ENCODE measurements at regions not wholly inside any gene's neighbourhood (a gene's known extent, or its start where the extent isn't known, plus 50 kb on each side); places are given as distances from the start of the nearest gene placed in this dataset.
"Not testable (repeated sequence)": the region's sequence is repeated elsewhere in the genome, so short reads cannot be mapped to it uniquely, and the experiment has no call there.

DNA sequence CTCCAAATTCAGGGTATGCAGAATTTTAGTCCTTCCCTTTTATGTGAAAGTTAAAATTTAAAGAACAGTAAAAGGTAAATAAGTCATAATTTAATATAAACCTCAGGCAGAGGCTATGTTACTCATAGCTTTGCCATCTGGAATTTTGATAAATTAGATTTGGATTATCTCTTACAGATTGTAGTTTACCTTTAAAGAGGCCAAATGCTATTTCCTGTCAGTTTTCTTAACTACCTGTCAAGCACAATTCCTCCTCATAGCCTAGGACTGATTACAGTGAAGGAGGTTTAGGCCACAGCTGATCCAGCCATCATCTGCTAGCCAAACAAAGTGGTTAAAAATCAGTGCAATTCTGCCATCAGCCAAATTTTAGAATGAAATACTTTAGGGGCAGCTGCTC, 128.1 kb downstream of the MFAP3L start:
- DNase-seq, result no peak
- no peak overlapping the region for H3K4me3 ChIP-seq (ENCODE audit: low read length)
- H3K27me3 ChIP-seq (ENCODE audit: control insufficient read depth, insufficient read depth, low read length), result no peaks in the 10 kb centered on the region
- H3K9me3 ChIP-seq (ENCODE audit: control insufficient read depth, low read depth, low read length), result no peaks in the 10 kb centered on the region
- H3K36me3 ChIP-seq (ENCODE audit: control insufficient read depth, insufficient read depth, low read length), result no peaks in the 10 kb centered on the region
- H3K4me1 ChIP-seq (ENCODE audit: control insufficient read depth, insufficient read depth, low read length), result no peaks in the 10 kb centered on the region
- H3K27ac ChIP-seq (ENCODE audit: low read length), result no peak overlapping the region

DNA sequence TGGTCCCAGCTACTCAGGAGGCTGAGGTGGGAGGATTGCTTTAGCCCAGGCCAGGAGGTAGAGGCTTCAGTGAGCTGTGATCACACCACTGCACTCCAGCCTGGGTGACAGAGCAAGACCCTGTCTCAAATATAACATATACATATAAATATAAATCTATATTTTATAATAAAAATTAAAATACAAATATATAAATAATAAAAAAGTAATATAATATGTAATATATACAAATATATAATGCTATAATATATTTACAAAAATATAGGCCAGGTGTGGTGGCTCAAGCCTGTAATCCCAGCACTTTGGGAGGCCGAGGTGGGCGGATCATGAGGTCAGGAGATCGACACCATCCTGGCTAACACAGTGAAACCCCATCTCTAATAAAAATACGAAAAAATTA, 131.4 kb downstream of the MFAP3L start:
- H3K36me3 ChIP-seq (ENCODE audit: control insufficient read depth, insufficient read depth, low read length); H3K9me3 ChIP-seq (ENCODE audit: control insufficient read depth, low read depth, low read length); H3K27ac ChIP-seq (ENCODE audit: low read length); H3K27me3 ChIP-seq (ENCODE audit: control insufficient read depth, insufficient read depth, low read length); H3K4me1 ChIP-seq (ENCODE audit: control insufficient read depth, insufficient read depth, low read length); DNase-seq; H3K4me3 ChIP-seq (ENCODE audit: low read length): not testable (repeated sequence)
- no CpG with 5 or more reads among the region's 4 CpGs for WGBS (ENCODE audit: insufficient coverage, low lambda C conversion rate)

- WGBS (ENCODE audit: insufficient coverage, low lambda C conversion rate), result no CpG with 5 or more reads among the region's 2 CpGs
- no peaks in the 10 kb centered on the region for H3K36me3 ChIP-seq (ENCODE audit: control insufficient read depth, insufficient read depth, low read length)
- H3K4me3 ChIP-seq (ENCODE audit: low read length), result no peak overlapping the region
- no peak overlapping the region for H3K27ac ChIP-seq (ENCODE audit: low read length)
- H3K4me1 ChIP-seq (ENCODE audit: control insufficient read depth, insufficient read depth, low read length), result no peaks in the 10 kb centered on the region
- DNase-seq, result no peak
- H3K27me3 ChIP-seq (ENCODE audit: control insufficient read depth, insufficient read depth, low read length), result no peaks in the 10 kb centered on the region
- no peaks in the 10 kb centered on the region for H3K9me3 ChIP-seq (ENCODE audit: control insufficient read depth, low read depth, low read length)
Observed at GRCh38 chr4:169885893-169886292, 128.1 kb upstream of the HPF1 start.

DNA sequence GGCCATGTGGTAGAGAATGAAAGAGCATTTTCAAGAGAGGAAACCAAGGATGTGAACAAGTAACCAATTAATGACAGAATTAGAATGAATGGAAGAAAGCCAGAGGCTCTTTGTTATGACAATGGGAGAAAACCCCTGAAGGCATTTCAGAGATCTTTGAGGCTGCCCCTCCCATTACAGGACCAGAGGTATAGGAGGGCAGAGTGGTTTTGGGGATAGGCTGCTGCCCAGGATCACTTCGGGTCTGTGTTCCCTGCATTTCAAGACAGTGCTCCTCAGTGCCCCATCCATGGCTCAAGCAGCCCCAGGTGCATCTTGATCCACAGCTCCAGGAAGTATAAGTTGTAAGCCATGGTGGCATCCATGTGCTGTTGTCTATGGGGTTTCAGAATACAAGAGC, 124.0 kb upstream of the HPF1 start:
- no CpG with 5 or more reads among the region's 1 CpG for WGBS (ENCODE audit: insufficient coverage, low lambda C conversion rate)
- H3K36me3 ChIP-seq (ENCODE audit: control insufficient read depth, insufficient read depth, low read length), result no peaks in the 10 kb centered on the region
- DNase-seq, result no peak
- no peaks in the 10 kb centered on the region for H3K27me3 ChIP-seq (ENCODE audit: control insufficient read depth, insufficient read depth, low read length)
- H3K9me3 ChIP-seq (ENCODE audit: control insufficient read depth, low read depth, low read length), result no peaks in the 10 kb centered on the region
- no peak overlapping the region for H3K4me3 ChIP-seq (ENCODE audit: low read length)
- H3K27ac ChIP-seq (ENCODE audit: low read length), result no peak overlapping the region
- H3K4me1 ChIP-seq (ENCODE audit: control insufficient read depth, insufficient read depth, low read length), result no peaks in the 10 kb centered on the region

- Histone ChIP-seq H3K36me3 (ENCODE audit: control insufficient read depth, insufficient read depth, low read length) (no peaks in the 10 kb centered on the region), H3K4me3 (ENCODE audit: low read length) (no peak overlapping the region), H3K4me1 (ENCODE audit: control insufficient read depth, insufficient read depth, low read length) (no peaks in the 10 kb centered on the region), H3K27me3 (ENCODE audit: control insufficient read depth, insufficient read depth, low read length) (no peaks in the 10 kb centered on the region), H3K27ac (ENCODE audit: low read length) (no peak overlapping the region), H3K9me3 (ENCODE audit: control insufficient read depth, low read depth, low read length) (no peaks in the 10 kb centered on the region)
- 60% methylated on average over 1 of the region's 3 CpGs for WGBS (ENCODE audit: insufficient coverage, low lambda C conversion rate)
- no peak for DNase-seq
Observed at GRCh38 chr4:169870507-169870906, 112.8 kb upstream of the HPF1 start.

- H3K9me3 ChIP-seq (ENCODE audit: control insufficient read depth, low read depth, low read length), result no peaks in the 10 kb centered on the region
- 90% methylated on average over 2 of the region's 5 CpGs for WGBS (ENCODE audit: insufficient coverage, low lambda C conversion rate)
- no peaks in the 10 kb centered on the region for H3K36me3 ChIP-seq (ENCODE audit: control insufficient read depth, insufficient read depth, low read length)
- no peaks in the 10 kb centered on the region for H3K27me3 ChIP-seq (ENCODE audit: control insufficient read depth, insufficient read depth, low read length)
- no peak for DNase-seq
- H3K4me3 ChIP-seq (ENCODE audit: low read length), result no peak overlapping the region
- no peak overlapping the region for H3K27ac ChIP-seq (ENCODE audit: low read length)
- H3K4me1 ChIP-seq (ENCODE audit: control insufficient read depth, insufficient read depth, low read length), result no peaks in the 10 kb centered on the region
Observed at GRCh38 chr4:169869490-169869889, 111.7 kb upstream of the HPF1 start.

GRCh38 chr4:169861593-169861992, 103.8 kb upstream of the HPF1 start:
- H3K4me3 ChIP-seq (ENCODE audit: low read length), result no peak overlapping the region
- H3K27ac ChIP-seq (ENCODE audit: low read length), result no peak overlapping the region
- H3K9me3 ChIP-seq (ENCODE audit: control insufficient read depth, low read depth, low read length), result no peaks in the 10 kb centered on the region
- peak in 1 of 2 donors; percentile 32 for DNase-seq
- H3K4me1 ChIP-seq (ENCODE audit: control insufficient read depth, insufficient read depth, low read length), result no peaks in the 10 kb centered on the region
- no peaks in the 10 kb centered on the region for H3K36me3 ChIP-seq (ENCODE audit: control insufficient read depth, insufficient read depth, low read length)
- WGBS (ENCODE audit: insufficient coverage, low lambda C conversion rate), result no CpG with 5 or more reads among the region's 1 CpG
- no peaks in the 10 kb centered on the region for H3K27me3 ChIP-seq (ENCODE audit: control insufficient read depth, insufficient read depth, low read length)

- no peaks in the 10 kb centered on the region for H3K4me1 ChIP-seq (ENCODE audit: control insufficient read depth, insufficient read depth, low read length)
- H3K4me3 ChIP-seq (ENCODE audit: low read length), result no peak overlapping the region
- H3K36me3 ChIP-seq (ENCODE audit: control insufficient read depth, insufficient read depth, low read length), result no peaks in the 10 kb centered on the region
- no CpG with 5 or more reads among the region's 14 CpGs for whole genome bisulfite sequencing (ENCODE audit: insufficient coverage, low lambda C conversion rate)
- no peaks in the 10 kb centered on the region for H3K27me3 ChIP-seq (ENCODE audit: control insufficient read depth, insufficient read depth, low read length)
- no peak overlapping the region for H3K27ac ChIP-seq (ENCODE audit: low read length)
- no peak for DNase-seq
- H3K9me3 ChIP-seq (ENCODE audit: control insufficient read depth, low read depth, low read length), result no peaks in the 10 kb centered on the region
Observed at GRCh38 chr4:169859366-169860216, 101.8 kb upstream of the HPF1 start.

DNA sequence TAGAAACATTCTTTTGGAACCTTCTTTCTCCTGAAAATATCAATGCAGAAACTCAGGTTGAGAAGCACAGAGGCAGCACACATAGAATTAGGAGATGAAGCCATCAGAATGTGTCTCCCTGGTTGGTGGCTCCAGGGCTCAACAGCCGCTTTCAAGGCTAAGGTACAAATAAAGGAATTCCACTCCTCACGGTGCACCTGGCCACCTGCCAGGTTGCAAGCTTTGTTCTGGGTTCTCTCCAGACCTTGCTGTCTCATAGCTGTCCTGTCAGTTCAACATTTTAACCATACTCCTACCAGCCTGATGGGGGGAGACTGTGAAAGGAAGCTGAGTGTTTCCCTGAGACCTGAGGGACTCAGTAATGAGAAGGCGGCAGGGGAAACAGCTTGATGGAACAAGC, 96.3 kb upstream of the HPF1 start:
- Histone ChIP-seq H3K27ac (ENCODE audit: low read length) (no peak overlapping the region), H3K9me3 (ENCODE audit: control insufficient read depth, low read depth, low read length) (no peaks in the 10 kb centered on the region), H3K4me1 (ENCODE audit: control insufficient read depth, insufficient read depth, low read length) (no peaks in the 10 kb centered on the region), H3K27me3 (ENCODE audit: control insufficient read depth, insufficient read depth, low read length) (no peaks in the 10 kb centered on the region), H3K4me3 (ENCODE audit: low read length) (no peak overlapping the region), H3K36me3 (ENCODE audit: control insufficient read depth, insufficient read depth, low read length) (no peaks in the 10 kb centered on the region)
- peak in 1 of 2 donors; percentile 4 for DNase-seq
- WGBS (ENCODE audit: insufficient coverage, low lambda C conversion rate), result no CpG with 5 or more reads among the region's 3 CpGs

- Histone ChIP-seq H3K4me1 (ENCODE audit: control insufficient read depth, insufficient read depth, low read length) (no peaks in the 10 kb centered on the region), H3K36me3 (ENCODE audit: control insufficient read depth, insufficient read depth, low read length) (no peaks in the 10 kb centered on the region), H3K27ac (ENCODE audit: low read length) (no peak overlapping the region), H3K9me3 (ENCODE audit: control insufficient read depth, low read depth, low read length) (no peaks in the 10 kb centered on the region), H3K4me3 (ENCODE audit: low read length) (no peak overlapping the region), H3K27me3 (ENCODE audit: control insufficient read depth, insufficient read depth, low read length) (no peaks in the 10 kb centered on the region)
- no peak for DNase-seq
Observed at GRCh38 chr4:169852481-169852880, 94.7 kb upstream of the HPF1 start.

GRCh38 chr4:169851750-169852149, 94.0 kb upstream of the HPF1 start:
- Histone ChIP-seq H3K4me3 (ENCODE audit: low read length) (no peak overlapping the region), H3K36me3 (ENCODE audit: control insufficient read depth, insufficient read depth, low read length) (no peaks in the 10 kb centered on the region), H3K9me3 (ENCODE audit: control insufficient read depth, low read depth, low read length) (no peaks in the 10 kb centered on the region), H3K4me1 (ENCODE audit: control insufficient read depth, insufficient read depth, low read length) (no peaks in the 10 kb centered on the region), H3K27ac (ENCODE audit: low read length) (no peak overlapping the region), H3K27me3 (ENCODE audit: control insufficient read depth, insufficient read depth, low read length) (no peaks in the 10 kb centered on the region)
- WGBS (ENCODE audit: insufficient coverage, low lambda C conversion rate), result 95% methylated on average over 3 of the region's 3 CpGs
- no peak for DNase-seq

All from large intestine (tissue), 3 donors.